PC-9 (cell line): ENCODE measurements at regions not wholly inside any gene's neighbourhood (a gene's known extent, or its start where the extent isn't known, plus 50 kb on each side); places are given as distances from the start of the nearest gene placed in this dataset.

ENCODE experiments used
- CTCF ChIP-seq: fragments of 200-600 bp; sonication (generic); conservative IDR thresholded peaks from 2 replicates; pipeline ENCODE4 v1.6.1; 2017; ENCODE audit warnings: mixed run types, antibody characterized with exemption, mild to moderate bottlenecking, moderate library complexity
- EZH2 ChIP-seq: fragments of 200-600 bp; sonication (generic); IDR thresholded peaks from 2 replicates; pipeline ENCODE4 v1.8.0; 2017; ENCODE audit warnings: antibody characterized with exemption, low read depth

GRCh38 chr14:29392287-29392686 lies 535.4 kb downstream of the PRKD1 start:
- TF ChIP-seq CTCF (no peak), EZH2 (no peak)
